HG03159 (cell line): ENCODE measurements at regions not wholly inside any gene's neighbourhood (a gene's known extent, or its start where the extent isn't known, plus 50 kb on each side); places are given as distances from the start of the nearest gene placed in this dataset.

Experiments
- ATAC-seq: cut with Tn5 transposase; IDR thresholded peaks from one replicate; pipeline ENCODE4 v1.9.1; 2021; ENCODE audit warnings: mild to moderate bottlenecking, moderate library complexity; ENCODE audit not compliant: unreplicated experiment

DNA sequence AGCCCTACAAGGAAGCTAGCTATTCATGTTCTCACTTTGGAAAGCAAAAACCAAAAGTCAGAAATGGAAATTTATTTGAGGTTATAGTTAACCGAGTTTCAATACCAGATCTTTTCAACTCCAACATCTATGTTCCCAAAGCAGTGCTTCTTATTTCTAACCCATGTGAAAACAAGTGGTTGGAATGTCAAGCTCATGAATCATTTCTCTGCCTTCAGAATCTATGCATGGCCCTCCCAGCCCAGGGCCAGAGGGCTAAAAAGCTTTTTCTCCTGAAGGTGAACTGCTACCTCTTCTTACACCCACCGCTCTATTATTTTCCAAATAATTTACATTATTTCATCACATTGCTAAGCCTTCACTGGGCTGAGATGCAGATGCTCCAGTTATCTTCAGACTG is 158.4 kb downstream of the SP3 start:
- ATAC-seq = no peak

DNA sequence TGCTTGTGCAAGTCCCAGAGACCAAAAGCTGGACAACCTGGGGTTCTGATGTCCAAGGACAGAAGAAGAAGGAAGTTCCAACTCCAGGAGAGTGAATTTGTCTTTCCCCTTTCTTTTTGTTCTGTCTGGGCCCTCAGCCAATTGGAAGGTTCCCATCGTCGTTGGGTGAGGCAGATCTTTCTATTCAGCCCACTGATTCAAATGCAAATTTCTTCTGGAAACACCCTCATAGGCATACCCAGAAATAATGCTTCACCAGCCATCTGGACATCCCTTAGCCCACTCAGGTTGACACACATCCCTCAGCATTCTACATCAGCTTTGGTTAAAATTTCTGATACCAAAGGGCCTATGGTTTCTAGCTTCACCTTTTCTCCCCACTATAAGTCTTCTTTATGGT is 156.5 kb downstream of the SP3 start:
- ATAC-seq = no peak

DNA sequence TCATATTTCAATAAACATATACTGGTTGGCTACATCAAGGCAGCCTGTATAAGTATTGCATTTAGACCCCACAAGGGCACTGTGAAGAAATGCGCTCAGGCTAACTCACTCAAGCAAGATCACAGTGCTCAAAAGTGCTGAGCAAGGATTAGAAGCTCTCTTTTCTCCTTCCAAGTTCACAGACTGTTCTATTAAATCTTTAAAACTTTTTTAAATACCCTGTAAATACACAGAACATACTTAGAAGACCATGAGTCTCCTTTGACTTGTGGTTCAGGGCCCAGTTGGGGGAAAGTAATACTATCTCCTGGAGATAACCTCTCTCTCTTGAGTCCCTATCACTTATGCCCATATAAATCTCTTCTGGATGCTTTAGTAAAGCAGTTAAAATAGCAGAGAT is 152.9 kb downstream of the SP3 start:
- ATAC-seq = no peak

- no peak for ATAC-seq
These were observed 150.9 kb downstream of the SP3 start for GRCh38 chr2:173814306-173814705.

- ATAC-seq = no peak
These were observed 149.4 kb downstream of the SP3 start for GRCh38 chr2:173815772-173816171.

- ATAC-seq = no peak
These were observed 147.6 kb downstream of the SP3 start for GRCh38 chr2:173817582-173817981.

DNA sequence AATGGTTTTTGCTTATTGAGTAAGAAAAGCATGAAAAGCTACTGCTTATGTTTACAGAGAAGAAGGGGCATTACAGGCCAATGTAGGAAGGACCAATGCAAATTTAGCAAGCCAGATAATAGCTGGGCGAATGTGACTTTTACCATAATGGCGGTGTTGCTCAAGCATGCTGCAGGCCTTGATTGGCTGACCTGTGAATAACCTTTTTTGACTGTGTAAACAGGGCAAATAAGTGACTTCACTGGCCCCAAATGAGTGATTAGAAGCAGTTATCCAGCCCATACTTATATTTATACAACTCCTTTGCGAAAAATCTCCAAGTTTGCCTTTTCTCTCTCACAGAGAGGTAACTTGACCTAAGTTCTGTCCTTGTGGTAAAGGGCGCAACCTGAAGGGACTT is 146.9 kb downstream of the SP3 start:
- no peak for ATAC-seq

DNA sequence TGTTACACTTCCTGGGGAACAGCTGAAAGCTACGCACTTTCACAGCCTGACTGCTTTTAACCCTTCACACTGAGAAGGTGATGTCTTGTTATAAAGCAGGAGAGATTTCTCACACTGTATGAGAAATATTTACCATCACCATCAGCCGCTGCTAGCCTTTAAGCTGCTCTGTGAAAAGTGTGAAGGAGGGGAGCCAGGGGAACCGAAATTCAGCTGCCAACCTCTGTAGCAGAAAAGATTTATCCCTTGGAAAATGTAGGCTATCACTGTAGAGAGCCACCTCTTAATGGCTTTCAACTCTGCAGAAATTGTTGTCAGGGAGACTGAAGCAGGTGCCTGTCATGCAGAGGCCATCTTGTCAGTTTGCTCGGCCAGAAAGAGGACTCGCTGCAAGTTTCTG is 145.3 kb downstream of the SP3 start:
- no peak for ATAC-seq

DNA sequence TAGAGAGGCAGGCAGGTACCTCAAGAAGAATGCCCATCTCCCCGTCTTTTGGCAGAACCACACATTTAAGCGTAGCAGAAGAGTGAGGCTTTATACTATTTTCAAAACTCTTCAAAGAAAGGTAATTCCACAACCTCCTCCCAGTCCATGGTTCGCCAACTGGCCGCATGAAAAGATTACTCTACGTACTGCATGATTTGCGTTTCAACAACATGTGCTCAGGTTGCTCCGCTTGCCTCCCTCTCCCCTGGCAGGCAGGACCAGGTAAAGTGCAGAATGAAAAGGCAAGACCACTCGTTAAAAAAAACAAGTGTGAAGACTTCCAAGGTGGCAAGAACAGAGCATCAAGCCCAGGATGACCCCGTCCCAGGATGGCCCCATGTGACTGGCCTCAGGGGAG is 143.7 kb downstream of the SP3 start:
- no peak for ATAC-seq

DNA sequence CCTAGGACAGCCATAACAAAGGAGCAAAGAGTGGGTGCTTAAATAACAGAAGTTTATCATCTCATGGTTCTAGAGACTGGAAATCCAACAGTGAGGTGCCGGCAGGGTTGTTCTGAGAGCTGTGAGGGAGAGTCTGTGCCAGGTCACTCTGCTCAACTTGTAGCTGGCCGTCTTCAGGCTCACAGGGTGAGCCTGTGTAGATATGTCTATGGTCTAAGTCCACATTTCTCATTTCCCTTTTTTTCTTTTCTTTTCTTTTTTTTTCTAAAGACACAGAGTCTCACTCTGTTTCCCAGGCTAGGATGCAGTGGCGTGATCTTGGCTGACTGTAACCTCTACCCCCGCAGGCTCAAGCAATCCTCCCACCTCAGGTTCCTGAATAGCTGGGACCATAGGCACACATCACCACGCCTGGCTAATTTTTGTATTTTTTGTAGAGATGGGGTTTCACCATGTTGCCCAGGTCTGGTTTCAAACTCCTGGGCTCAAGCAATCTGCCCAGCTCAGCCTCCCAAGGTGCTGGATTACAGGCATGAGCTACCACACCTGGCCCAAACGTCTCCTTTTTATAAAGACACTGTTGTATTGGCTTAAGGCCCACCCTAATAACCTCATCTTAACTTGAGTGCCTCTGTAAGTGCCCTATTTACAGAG is 142.2 kb downstream of the SP3 start:
- no peak for ATAC-seq

- ATAC-seq = no peak
These were observed 141.6 kb downstream of the SP3 start for GRCh38 chr2:173823543-173823939.

GRCh38 chr2:173828189-173829142 is 136.7 kb downstream of the SP3 start:
- no peak for ATAC-seq

- no peak for ATAC-seq
These were observed 135.4 kb downstream of the SP3 start for GRCh38 chr2:173829727-173830126.

GRCh38 chr2:173830170-173830569 is 135.0 kb downstream of the SP3 start:
- ATAC-seq = no peak

GRCh38 chr2:173831312-173832229 is 133.6 kb downstream of the SP3 start:
- ATAC-seq = no peak

DNA sequence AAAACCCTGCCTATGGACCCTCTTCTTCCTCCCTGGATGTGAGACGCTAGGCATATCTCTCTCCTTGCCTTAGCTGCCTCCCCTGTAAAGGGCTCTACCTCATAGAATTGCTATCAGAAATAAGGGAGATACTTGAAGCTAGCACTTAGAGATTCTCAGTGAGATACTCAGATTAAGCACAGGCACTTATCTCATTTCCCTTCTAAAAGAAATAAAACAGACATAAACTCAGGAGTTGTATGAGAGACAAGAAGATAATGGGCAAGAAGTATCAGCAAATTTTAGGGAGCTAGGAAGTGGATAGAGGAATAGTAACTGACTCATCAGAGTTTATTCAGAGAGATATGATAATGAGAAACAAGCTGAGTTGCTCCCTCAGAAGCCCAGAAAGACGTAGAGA is 131.0 kb downstream of the SP3 start:
- ATAC-seq = no peak

DNA sequence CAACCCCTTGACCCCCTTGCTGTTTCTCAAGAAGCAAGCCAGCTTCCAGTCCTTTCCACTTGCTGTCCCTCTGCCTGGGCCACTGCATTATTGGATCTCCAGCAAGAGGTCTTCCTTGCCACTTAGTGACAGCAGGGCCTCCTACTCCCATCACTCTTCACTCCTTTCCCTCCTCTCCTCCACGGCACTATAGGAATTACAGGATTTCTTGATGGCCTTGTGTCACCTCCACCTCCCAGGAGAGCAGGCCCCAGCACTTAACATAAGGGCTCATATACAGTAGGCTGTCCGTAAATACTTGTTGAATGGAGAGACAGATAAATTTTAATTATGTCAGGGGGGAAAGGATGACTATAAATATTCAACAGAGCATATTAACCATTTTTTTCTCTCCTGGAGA is 129.4 kb downstream of the SP3 start:
- no peak for ATAC-seq

- no peak for ATAC-seq
These were observed 124.1 kb downstream of the SP3 start for GRCh38 chr2:173841110-173841509.

DNA sequence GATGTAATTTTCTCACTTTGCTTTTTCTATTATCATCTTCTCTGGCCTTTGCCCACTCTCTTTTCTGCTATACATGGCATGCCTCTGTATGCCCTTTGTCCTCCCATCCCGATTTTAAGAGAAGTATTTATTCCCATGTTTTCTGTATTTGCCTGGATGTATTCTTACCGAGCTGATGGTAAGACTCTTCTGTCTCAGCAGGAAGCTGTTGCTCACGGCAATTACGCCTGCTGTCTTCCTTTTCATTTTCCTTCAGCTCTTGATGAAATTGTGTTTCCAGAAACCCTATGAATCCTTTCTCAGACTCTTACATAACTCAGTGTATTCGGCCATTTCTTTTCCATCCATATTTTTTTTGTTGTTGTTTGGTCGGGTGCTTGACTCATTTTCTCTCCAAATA is 121.6 kb downstream of the SP3 start:
- ATAC-seq = no peak

GRCh38 chr2:173851141-173851641 is 114.0 kb downstream of the SP3 start:
- ATAC-seq = no peak

DNA sequence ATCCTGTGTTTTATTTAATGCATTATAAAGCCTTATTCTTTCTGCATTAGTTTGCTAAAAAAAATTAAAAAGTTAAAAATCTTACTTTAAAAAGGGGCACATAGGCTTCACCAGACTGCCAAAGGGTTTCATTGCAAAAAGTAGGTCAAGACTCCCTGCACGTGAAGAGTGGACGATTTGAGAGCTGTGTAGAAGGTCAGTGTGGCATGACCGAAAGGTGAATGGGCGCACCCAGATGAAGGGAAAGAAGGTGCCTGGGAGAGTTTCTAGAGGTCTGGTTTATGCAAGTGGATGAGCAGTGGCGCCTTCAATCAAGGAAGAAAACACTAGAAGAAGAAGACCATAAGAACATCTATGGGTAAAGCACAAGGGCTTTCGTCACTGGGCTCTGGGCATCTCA is 111.0 kb downstream of the SP3 start:
- ATAC-seq = no peak
